ENCODE measurements at regions not wholly inside any gene's neighbourhood (a gene's known extent, or its start where the extent isn't known, plus 50 kb on each side); places are given as distances from the start of the nearest gene placed in this dataset.
A peak's percentile ranks its signal among the peaks of the same experiment; 100 is the strongest.

GRCh38 chr2:11930211-11930761, 183.9 kb downstream of the LPIN1 start:
- Histone ChIP-seq H3K27ac (peak overlapping the region in 1 of 12 donors; percentile 58), H3K4me1 (peaks cover 0 to 12% (median 0%) of the 10 kb centered on the region in 12 donors), H3K27me3 (no peaks in the 10 kb centered on the region), H3K9me3 (no peaks in the 10 kb centered on the region), H3K4me3 (no peak overlapping the region), H3K36me3 (no peaks in the 10 kb centered on the region)
- DNase-seq (peak in 3 of 5 donors; percentile 29 to 38 (median 35)), ATAC-seq (peak in 3 of 4 donors; percentile 36 to 78 (median 37))
- WGBS, 4 donors = 57 to 73% (median 63%) methylated on average over 11 of the region's 11 CpGs
- no peak for TF ChIP-seq CTCF (IDR thresholded peaks at IDR 0.05)
- TF ChIP-seq POLR2A (IDR thresholded peaks at IDR 0.05) = no peak
- intact Hi-C loops (cut with DNase I) = no loop called here

GRCh38 chr2:11932048-11932512, 185.6 kb downstream of the LPIN1 start:
- WGBS, 4 donors = 85 to 88% (median 87%) methylated on average over 7 of the region's 7 CpGs
- Histone ChIP-seq H3K4me1 (peaks cover 0 to 12% (median 0%) of the 10 kb centered on the region in 12 donors), H3K36me3 (no peaks in the 10 kb centered on the region), H3K4me3 (no peak overlapping the region), H3K9me3 (no peaks in the 10 kb centered on the region), H3K27me3 (no peaks in the 10 kb centered on the region), H3K27ac (no peak overlapping the region)
- intact Hi-C loops (cut with DNase I) = no loop called here
- no peak for ATAC-seq
- no peak for DNase-seq
- no peak for TF ChIP-seq POLR2A (IDR thresholded peaks at IDR 0.05)

- Histone ChIP-seq H3K27me3 (no peaks in the 10 kb centered on the region), H3K36me3 (no peaks in the 10 kb centered on the region), H3K9me3 (no peaks in the 10 kb centered on the region), H3K4me1 (peaks cover 0 to 18% (median 1%) of the 10 kb centered on the region in 12 donors), H3K4me3 (no peak overlapping the region), H3K27ac (no peak overlapping the region)
- ATAC-seq (no peak), DNase-seq (no peak)
- TF ChIP-seq CTCF (IDR thresholded peaks at IDR 0.05) (no peak), POLR2A (IDR thresholded peaks at IDR 0.05) (no peak)
- intact Hi-C loops (cut with DNase I) = no loop called here
- WGBS, 4 donors = 89 to 93% (median 90%) methylated on average over 3 of the region's 3 CpGs
These were observed 186.5 kb downstream of the LPIN1 start for GRCh38 chr2:11932962-11933361.

- ATAC-seq (no peak), DNase-seq (no peak)
- Histone ChIP-seq H3K9me3 (no peaks in the 10 kb centered on the region), H3K4me3 (no peak overlapping the region), H3K4me1 (peaks cover 0 to 19% (median 1%) of the 10 kb centered on the region in 12 donors), H3K27ac (no peak overlapping the region), H3K27me3 (no peaks in the 10 kb centered on the region), H3K36me3 (no peaks in the 10 kb centered on the region)
- WGBS, 4 donors = 91 to 93% (median 92%) methylated on average over 3 of the region's 3 CpGs
- no peak for TF ChIP-seq POLR2A (IDR thresholded peaks at IDR 0.05)
- TF ChIP-seq CTCF (IDR thresholded peaks at IDR 0.05) = no peak
- intact Hi-C loops (cut with DNase I) = no loop called here
These were observed 187.4 kb downstream of the LPIN1 start for GRCh38 chr2:11933854-11934253.

GRCh38 chr2:11936761-11937160, 190.3 kb downstream of the LPIN1 start:
- TF ChIP-seq POLR2A (IDR thresholded peaks at IDR 0.05) (no peak), CTCF (IDR thresholded peaks at IDR 0.05) (no peak)
- ATAC-seq (no peak), DNase-seq (no peak)
- intact Hi-C loops (cut with DNase I) = no loop called here
- H3K27me3 ChIP-seq = no peaks in the 10 kb centered on the region
- H3K27ac ChIP-seq = no peak overlapping the region
- WGBS, 4 donors = 89 to 97% (median 90%) methylated on average over 8 to 9 of the region's 9 CpGs
- peaks cover 0 to 14% (median 0%) of the 10 kb centered on the region in 12 donors for H3K4me1 ChIP-seq
- no peaks in the 10 kb centered on the region for H3K36me3 ChIP-seq
- no peaks in the 10 kb centered on the region for H3K9me3 ChIP-seq
- H3K4me3 ChIP-seq = no peak overlapping the region
